ENCODE measurements at regions not wholly inside any gene's neighbourhood (a gene's known extent, or its start where the extent isn't known, plus 50 kb on each side); places are given as distances from the start of the nearest gene placed in this dataset.

GRCh38 chr16:55232822-55233221, 91.2 kb upstream of the IRX6 start:
- Mint-ChIP-seq H3K36me3 (ENCODE audit: low read depth, unreplicated experiment) (no peaks in the 10 kb centered on the region), H3K9me3 (ENCODE audit: unreplicated experiment) (no peaks in the 10 kb centered on the region), H3K27ac (ENCODE audit: unreplicated experiment) (no peak overlapping the region), H3K4me3 (ENCODE audit: unreplicated experiment) (no peak overlapping the region), H3K4me1 (ENCODE audit: unreplicated experiment) (peaks cover 5% of the 10 kb centered on the region), H3K27me3 (ENCODE audit: unreplicated experiment) (no peaks in the 10 kb centered on the region)
- no peak for DNase-seq (ENCODE audit: low spot score)
- TF ChIP-seq CTCF (IDR thresholded peaks at IDR 0.05; ENCODE audit: unreplicated experiment): no peak

- Mint-ChIP-seq H3K9me3 (ENCODE audit: unreplicated experiment) (no peaks in the 10 kb centered on the region), H3K4me3 (ENCODE audit: unreplicated experiment) (no peak overlapping the region), H3K4me1 (ENCODE audit: unreplicated experiment) (peaks cover 6% of the 10 kb centered on the region), H3K27me3 (ENCODE audit: unreplicated experiment) (no peaks in the 10 kb centered on the region), H3K36me3 (ENCODE audit: low read depth, unreplicated experiment) (no peaks in the 10 kb centered on the region), H3K27ac (ENCODE audit: unreplicated experiment) (no peak overlapping the region)
- TF ChIP-seq CTCF (IDR thresholded peaks at IDR 0.05; ENCODE audit: unreplicated experiment): no peak
- no peak for DNase-seq (ENCODE audit: low spot score)
Measured at GRCh38 chr16:55233464-55233863, 90.5 kb upstream of the IRX6 start.

DNA sequence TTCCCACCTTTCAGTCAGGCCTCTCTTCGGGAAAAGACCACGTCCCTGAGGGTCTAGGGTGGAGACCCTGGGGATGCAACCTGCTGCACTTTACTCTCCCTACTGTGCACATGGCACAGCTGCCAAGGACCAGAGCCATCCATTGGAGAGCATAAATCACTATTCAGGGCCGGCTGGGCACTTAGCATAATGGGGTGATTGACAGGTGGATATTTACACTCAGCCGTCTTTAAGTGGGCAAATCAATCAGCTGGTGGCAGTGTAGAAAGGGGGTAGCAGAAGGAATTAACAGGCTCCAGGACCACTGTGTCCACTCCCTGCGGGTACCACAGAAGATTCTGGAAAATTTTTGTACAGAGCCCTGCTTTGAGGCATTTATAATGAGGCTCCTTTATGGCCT, 87.3 kb upstream of the IRX6 start:
- no peaks in the 10 kb centered on the region for H3K9me3 Mint-ChIP-seq (ENCODE audit: unreplicated experiment)

DNA sequence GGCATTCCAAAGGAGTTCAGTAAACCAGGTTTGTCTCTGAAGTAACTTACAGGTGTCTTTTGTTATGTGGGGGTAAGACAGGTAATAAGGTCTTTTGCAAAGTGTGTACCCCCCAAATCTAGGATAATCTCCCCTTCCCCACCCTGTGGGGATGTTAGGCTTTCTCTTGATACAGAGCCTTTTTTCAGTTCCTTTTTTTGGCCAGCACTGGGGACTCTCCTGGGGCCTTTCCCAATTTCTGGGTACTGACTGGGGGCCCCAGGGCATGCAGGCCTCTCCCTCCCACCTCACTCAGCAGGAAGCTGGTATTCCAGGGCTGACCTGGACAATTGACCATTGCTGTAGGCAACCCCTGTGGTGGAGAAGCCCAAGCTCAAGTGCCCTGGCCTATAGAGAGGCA, 84.3 kb upstream of the IRX6 start:
- Mint-ChIP-seq H3K4me1 (ENCODE audit: unreplicated experiment) (peaks cover 10% of the 10 kb centered on the region), H3K27me3 (ENCODE audit: unreplicated experiment) (peaks cover 1% of the 10 kb centered on the region), H3K27ac (ENCODE audit: unreplicated experiment) (no peak overlapping the region), H3K4me3 (ENCODE audit: unreplicated experiment) (no peak overlapping the region), H3K9me3 (ENCODE audit: unreplicated experiment) (no peaks in the 10 kb centered on the region), H3K36me3 (ENCODE audit: low read depth, unreplicated experiment) (no peaks in the 10 kb centered on the region)
- no peak for DNase-seq (ENCODE audit: low spot score)
- no peak for TF ChIP-seq CTCF (IDR thresholded peaks at IDR 0.05; ENCODE audit: unreplicated experiment)

More for the DNA sequence above, 87.3 kb upstream of the IRX6 start:
- Mint-ChIP-seq H3K27ac (ENCODE audit: unreplicated experiment) (no peak overlapping the region), H3K4me1 (ENCODE audit: unreplicated experiment) (peaks cover 6% of the 10 kb centered on the region), H3K36me3 (ENCODE audit: low read depth, unreplicated experiment) (no peaks in the 10 kb centered on the region), H3K27me3 (ENCODE audit: unreplicated experiment) (peaks cover 1% of the 10 kb centered on the region), H3K4me3 (ENCODE audit: unreplicated experiment) (no peak overlapping the region)
- TF ChIP-seq CTCF (IDR thresholded peaks at IDR 0.05; ENCODE audit: unreplicated experiment): no peak
- no peak for DNase-seq (ENCODE audit: low spot score)

- no peaks in the 10 kb centered on the region for H3K36me3 Mint-ChIP-seq (ENCODE audit: low read depth, unreplicated experiment)
- DNase-seq (ENCODE audit: low spot score): no peak
- peaks cover 10% of the 10 kb centered on the region for H3K4me1 Mint-ChIP-seq (ENCODE audit: unreplicated experiment)
- H3K27ac Mint-ChIP-seq (ENCODE audit: unreplicated experiment): no peak overlapping the region
- H3K4me3 Mint-ChIP-seq (ENCODE audit: unreplicated experiment): no peak overlapping the region
- H3K27me3 Mint-ChIP-seq (ENCODE audit: unreplicated experiment): peaks cover 1% of the 10 kb centered on the region
- no peak for TF ChIP-seq CTCF (IDR thresholded peaks at IDR 0.05; ENCODE audit: unreplicated experiment)
- no peaks in the 10 kb centered on the region for H3K9me3 Mint-ChIP-seq (ENCODE audit: unreplicated experiment)
Measured at GRCh38 chr16:55240888-55241287, 83.1 kb upstream of the IRX6 start.
